MM.1S (cell line): ENCODE measurements at regions not wholly inside any gene's neighbourhood (a gene's known extent, or its start where the extent isn't known, plus 50 kb on each side); places are given as distances from the start of the nearest gene placed in this dataset.

Experiments
- EZH2 ChIP-seq: fragments of 300-600 bp; sonication (generic); optimal IDR thresholded peaks from 2 replicates; pipeline ENCODE3; 2017; ENCODE audit warnings: low read depth, mild to moderate bottlenecking, antibody characterized with exemption, low read length, mixed read lengths
- EZH2phosphoT487 ChIP-seq: fragments of 300-600 bp; sonication (generic); IDR thresholded peaks from 2 replicates; pipeline ENCODE4 v1.6.1; 2018; ENCODE audit warnings: antibody characterized with exemption, low read length
- TF ChIP-seq, protein P1 (sequence below): fragments of 300-600 bp; sonication (generic); IDR thresholded peaks from 2 replicates; pipeline ENCODE4 v1.5.1; 2016; ENCODE audit warnings: antibody characterized with exemption, low read length, mixed read lengths

DNA sequence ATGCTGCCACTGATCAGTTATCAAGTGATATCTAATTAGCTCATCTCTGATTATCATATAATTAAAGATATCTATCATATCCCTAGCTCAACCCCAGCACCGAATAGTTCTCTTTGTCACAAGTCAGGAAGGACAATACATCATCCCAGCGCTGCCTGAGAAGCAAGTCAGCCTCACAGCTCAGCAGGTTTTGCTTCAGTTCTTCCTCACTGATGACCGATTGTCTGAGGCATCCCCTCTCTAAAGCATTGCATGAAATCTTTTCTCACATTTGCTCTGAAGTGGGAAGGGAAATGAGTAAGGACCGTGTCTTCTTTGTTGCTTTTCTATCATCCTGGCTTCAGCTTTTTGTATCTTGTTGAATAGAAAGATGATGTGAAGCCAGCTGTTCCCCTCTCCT is 247.9 kb downstream of the CMPK2 start:
- TF ChIP-seq EZH2 (no peak), EZH2phosphoT487 (no peak)
- TF ChIP-seq, protein P1, sequence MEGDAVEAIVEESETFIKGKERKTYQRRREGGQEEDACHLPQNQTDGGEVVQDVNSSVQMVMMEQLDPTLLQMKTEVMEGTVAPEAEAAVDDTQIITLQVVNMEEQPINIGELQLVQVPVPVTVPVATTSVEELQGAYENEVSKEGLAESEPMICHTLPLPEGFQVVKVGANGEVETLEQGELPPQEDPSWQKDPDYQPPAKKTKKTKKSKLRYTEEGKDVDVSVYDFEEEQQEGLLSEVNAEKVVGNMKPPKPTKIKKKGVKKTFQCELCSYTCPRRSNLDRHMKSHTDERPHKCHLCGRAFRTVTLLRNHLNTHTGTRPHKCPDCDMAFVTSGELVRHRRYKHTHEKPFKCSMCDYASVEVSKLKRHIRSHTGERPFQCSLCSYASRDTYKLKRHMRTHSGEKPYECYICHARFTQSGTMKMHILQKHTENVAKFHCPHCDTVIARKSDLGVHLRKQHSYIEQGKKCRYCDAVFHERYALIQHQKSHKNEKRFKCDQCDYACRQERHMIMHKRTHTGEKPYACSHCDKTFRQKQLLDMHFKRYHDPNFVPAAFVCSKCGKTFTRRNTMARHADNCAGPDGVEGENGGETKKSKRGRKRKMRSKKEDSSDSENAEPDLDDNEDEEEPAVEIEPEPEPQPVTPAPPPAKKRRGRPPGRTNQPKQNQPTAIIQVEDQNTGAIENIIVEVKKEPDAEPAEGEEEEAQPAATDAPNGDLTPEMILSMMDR: no peak
